Activated naive CD4-positive, alpha-beta T cell treated with anti-CD3 and anti-CD28 coated beads for 36 hours (primary cell): ENCODE measurements at regions not wholly inside any gene's neighbourhood (a gene's known extent, or its start where the extent isn't known, plus 50 kb on each side); places are given as distances from the start of the nearest gene placed in this dataset.

ENCODE experiments used
- CTCF ChIA-PET: fragments of 350-600 bp; sonication (Branson Sonifier 250); formaldehyde crosslinking; loops from one replicate; lab custom pipeline; 2021; ENCODE audit warnings: antibody characterized with exemption; lab: Charles Lee
- DNase-seq: peaks from one replicate; pipeline ENCODE4 v3.0.0-alpha.2; 2020
- H3K27ac Mint-ChIP-seq: one replicate; pipeline ENCODE4 v1.8.0; 2021; ENCODE audit warnings: mild to moderate bottlenecking, mixed read lengths
- H3K27me3 Mint-ChIP-seq: one replicate; pipeline ENCODE4 v1.8.0; 2021; ENCODE audit warnings: low read depth, mixed read lengths
- H3K36me3 Mint-ChIP-seq: one replicate; pipeline ENCODE4 v1.8.0; 2021; ENCODE audit warnings: low read depth, mixed read lengths
- H3K4me1 Mint-ChIP-seq: one replicate; pipeline ENCODE4 v1.8.0; 2021; ENCODE audit warnings: low read depth, mixed read lengths
- H3K4me3 Mint-ChIP-seq: one replicate; pipeline ENCODE4 v1.8.0; 2021; ENCODE audit warnings: mild to moderate bottlenecking, moderate library complexity, mixed read lengths
- H3K9me3 Mint-ChIP-seq: one replicate; pipeline ENCODE4 v1.8.0; 2021; ENCODE audit warnings: mixed read lengths
- intact Hi-C: fragments of 100-400 bp; cut with micrococcal nuclease; formaldehyde crosslinking; loops from one replicate; pipeline ENCODE4 v1.15.1; 2023

DNA sequence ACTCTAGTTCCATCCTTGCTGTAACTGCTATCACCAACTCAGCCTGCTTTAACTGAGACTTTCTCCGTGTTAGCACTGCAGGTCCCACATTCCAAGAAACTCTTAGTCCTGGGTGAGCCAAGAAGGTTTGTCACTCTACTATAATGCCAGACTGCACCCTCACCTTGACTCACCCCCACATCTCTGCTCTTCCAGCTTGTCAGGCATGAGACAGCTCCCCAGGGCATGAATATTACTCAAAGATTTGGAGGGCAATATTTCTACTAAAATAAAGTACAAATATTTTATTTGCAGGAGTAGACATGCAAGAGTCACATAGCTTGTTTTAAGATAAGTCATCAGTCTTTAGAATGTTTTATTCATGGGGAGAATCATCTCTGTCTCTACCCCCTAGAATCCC is 110.2 kb downstream of the MATN1 start:
- CTCF ChIA-PET = no interaction called here

GRCh38 chr1:30612536-30613065 is 110.8 kb downstream of the MATN1 start:
- peaks cover 9% of the 10 kb centered on the region for H3K27me3 Mint-ChIP-seq
- no peak overlapping the region for H3K27ac Mint-ChIP-seq
- intact Hi-C loops = no loop called here
- no peak for DNase-seq
- H3K36me3 Mint-ChIP-seq = no peaks in the 10 kb centered on the region
- H3K4me1 Mint-ChIP-seq = no peaks in the 10 kb centered on the region
- CTCF ChIA-PET = no interaction called here
- no peak overlapping the region for H3K4me3 Mint-ChIP-seq
- H3K9me3 Mint-ChIP-seq = no peaks in the 10 kb centered on the region

More for the DNA sequence above, 110.2 kb downstream of the MATN1 start:
- Mint-ChIP-seq H3K36me3 (no peaks in the 10 kb centered on the region), H3K27ac (no peak overlapping the region), H3K4me1 (peaks cover 2% of the 10 kb centered on the region), H3K4me3 (no peak overlapping the region), H3K27me3 (peaks cover 8% of the 10 kb centered on the region), H3K9me3 (no peaks in the 10 kb centered on the region)
- DNase-seq = no peak
- intact Hi-C loops = no loop called here

GRCh38 chr1:30611741-30612309 is 111.6 kb downstream of the MATN1 start:
- no peaks in the 10 kb centered on the region for H3K36me3 Mint-ChIP-seq
- H3K4me1 Mint-ChIP-seq = no peaks in the 10 kb centered on the region
- DNase-seq = no peak
- peaks cover 12% of the 10 kb centered on the region for H3K27me3 Mint-ChIP-seq
- H3K9me3 Mint-ChIP-seq = no peaks in the 10 kb centered on the region
- intact Hi-C loops = no loop called here
- H3K27ac Mint-ChIP-seq = no peak overlapping the region
- no peak overlapping the region for H3K4me3 Mint-ChIP-seq
- CTCF ChIA-PET = no interaction called here

DNA sequence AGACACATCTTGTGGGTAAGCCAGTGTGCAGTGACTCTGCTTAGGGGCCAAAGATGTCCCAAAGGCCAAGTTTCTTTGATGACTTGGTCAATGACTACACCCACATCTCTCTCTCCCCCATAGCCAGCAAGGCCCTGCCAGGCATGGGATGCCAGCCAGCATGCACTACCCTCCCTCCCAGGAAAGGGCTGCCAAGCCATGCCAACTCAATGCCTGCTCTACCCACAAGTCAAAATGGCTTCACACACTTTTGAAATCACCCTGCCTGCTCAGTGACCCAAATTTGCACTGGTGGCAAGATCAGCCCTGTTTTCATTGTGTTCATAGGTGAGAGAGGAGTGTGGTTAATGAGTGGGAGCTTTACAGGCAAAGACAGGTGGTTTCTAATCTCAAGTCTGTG is 112.5 kb downstream of the MATN1 start:
- Mint-ChIP-seq H3K27me3 (peaks cover 12% of the 10 kb centered on the region), H3K9me3 (no peaks in the 10 kb centered on the region), H3K4me3 (no peak overlapping the region), H3K27ac (no peak overlapping the region), H3K4me1 (no peaks in the 10 kb centered on the region), H3K36me3 (no peaks in the 10 kb centered on the region)
- CTCF ChIA-PET = no interaction called here
- no peak for DNase-seq
- intact Hi-C loops = no loop called here

GRCh38 chr1:30609999-30610345 is 113.4 kb downstream of the MATN1 start:
- H3K36me3 Mint-ChIP-seq = no peaks in the 10 kb centered on the region
- no peak overlapping the region for H3K27ac Mint-ChIP-seq
- H3K9me3 Mint-ChIP-seq = no peaks in the 10 kb centered on the region
- no peaks in the 10 kb centered on the region for H3K4me1 Mint-ChIP-seq
- CTCF ChIA-PET = no interaction called here
- intact Hi-C loops = no loop called here
- DNase-seq = no peak
- no peak overlapping the region for H3K4me3 Mint-ChIP-seq
- peaks cover 12% of the 10 kb centered on the region for H3K27me3 Mint-ChIP-seq

GRCh38 chr1:30609336-30609998 is 113.9 kb downstream of the MATN1 start:
- peaks cover 12% of the 10 kb centered on the region for H3K27me3 Mint-ChIP-seq
- no peaks in the 10 kb centered on the region for H3K9me3 Mint-ChIP-seq
- H3K4me3 Mint-ChIP-seq = no peak overlapping the region
- CTCF ChIA-PET = interaction anchor here (1.1 kb wide), 1 partner anchor 11 kb away, joined by 5 read pairs; no protein-coding TSS in a partner anchor
- H3K27ac Mint-ChIP-seq = no peak overlapping the region
- DNase-seq = no peak
- H3K36me3 Mint-ChIP-seq = no peaks in the 10 kb centered on the region
- no peaks in the 10 kb centered on the region for H3K4me1 Mint-ChIP-seq
- intact Hi-C loops = no loop called here

DNA sequence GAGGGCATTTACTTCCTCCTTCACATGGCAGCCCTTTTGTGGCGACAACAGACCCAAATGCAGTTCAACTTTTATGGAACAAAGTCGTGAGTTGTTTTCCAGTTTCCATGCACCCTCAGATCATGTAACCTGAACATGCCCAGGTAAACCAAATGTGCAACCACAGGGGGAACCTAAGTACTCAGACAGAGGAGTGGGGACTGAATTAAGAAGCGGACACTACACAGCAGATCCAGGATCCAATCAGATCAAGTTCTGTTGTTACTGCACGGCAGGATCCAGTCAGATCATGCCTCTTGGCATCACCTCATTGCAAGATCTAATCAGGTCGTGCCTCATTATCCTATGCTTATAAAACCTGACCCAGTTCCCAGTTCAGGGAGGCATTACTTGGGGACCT is 115.7 kb downstream of the MATN1 start:
- Mint-ChIP-seq H3K4me3 (no peak overlapping the region), H3K27ac (no peak overlapping the region), H3K9me3 (no peaks in the 10 kb centered on the region)

DNA sequence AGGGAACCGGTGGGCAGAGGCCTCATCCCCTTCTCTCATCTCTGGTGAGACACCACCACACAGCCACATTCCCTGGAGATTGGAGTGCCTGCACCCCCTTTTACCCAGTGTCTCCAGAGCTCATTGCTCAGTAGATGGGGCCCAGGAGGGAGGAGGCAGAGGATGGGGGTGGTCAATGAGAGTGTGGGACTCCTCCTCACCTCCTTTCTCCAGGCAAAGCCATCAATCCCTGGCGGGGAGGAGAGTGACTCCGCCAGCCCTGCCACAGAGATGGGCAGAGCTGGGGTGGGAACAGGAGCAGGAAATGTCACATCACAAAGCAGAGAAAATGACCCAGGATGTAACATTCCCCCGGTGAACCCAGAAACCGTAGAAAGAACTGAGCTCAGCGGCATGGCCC is 117.2 kb downstream of the MATN1 start:
- no peaks in the 10 kb centered on the region for H3K4me1 Mint-ChIP-seq

More for the DNA sequence above, 115.7 kb downstream of the MATN1 start:
- Mint-ChIP-seq H3K27me3 (peaks cover 10% of the 10 kb centered on the region), H3K36me3 (no peaks in the 10 kb centered on the region), H3K4me1 (no peaks in the 10 kb centered on the region)
- intact Hi-C loops = no loop called here
- CTCF ChIA-PET = no interaction called here
- DNase-seq = no peak

DNA sequence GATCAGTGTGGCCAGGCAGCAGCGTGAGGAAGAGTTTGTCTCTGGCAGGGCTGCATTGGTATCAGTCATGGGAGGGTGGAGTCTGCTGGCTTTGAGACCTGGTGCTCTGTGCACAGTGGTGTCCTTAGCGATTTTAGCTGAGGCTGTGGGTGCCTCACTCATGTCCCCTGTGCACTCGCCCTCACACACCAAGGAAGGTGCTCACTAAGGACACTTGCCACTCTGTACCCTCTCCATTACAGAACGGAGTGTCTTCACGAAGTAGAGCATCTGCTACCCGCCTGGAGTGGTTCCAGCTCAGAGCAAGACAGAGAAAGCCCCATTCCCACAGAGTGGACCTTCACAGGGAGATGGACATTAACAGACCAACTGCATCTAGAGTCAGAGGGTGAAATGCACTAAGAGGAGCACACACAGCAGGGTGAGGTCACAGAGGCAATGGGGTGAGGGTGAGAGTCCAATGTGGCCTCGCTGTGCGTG is 117.9 kb downstream of the MATN1 start:
- no peaks in the 10 kb centered on the region for H3K36me3 Mint-ChIP-seq
- no peak overlapping the region for H3K27ac Mint-ChIP-seq
- no peaks in the 10 kb centered on the region for H3K9me3 Mint-ChIP-seq
- H3K27me3 Mint-ChIP-seq = peaks cover 9% of the 10 kb centered on the region
- no peak for DNase-seq
- CTCF ChIA-PET = no interaction called here
- H3K4me1 Mint-ChIP-seq = no peaks in the 10 kb centered on the region
- H3K4me3 Mint-ChIP-seq = no peak overlapping the region
- intact Hi-C loops = no loop called here

More for the DNA sequence above, 117.2 kb downstream of the MATN1 start:
- H3K36me3 Mint-ChIP-seq = no peaks in the 10 kb centered on the region
- peaks cover 10% of the 10 kb centered on the region for H3K27me3 Mint-ChIP-seq
- no peak overlapping the region for H3K4me3 Mint-ChIP-seq
- no peaks in the 10 kb centered on the region for H3K9me3 Mint-ChIP-seq
- no peak for DNase-seq
- no peak overlapping the region for H3K27ac Mint-ChIP-seq
- intact Hi-C loops = no loop called here
- CTCF ChIA-PET = no interaction called here

GRCh38 chr1:30604801-30605440 is 118.5 kb downstream of the MATN1 start:
- Mint-ChIP-seq H3K27me3 (peaks cover 6% of the 10 kb centered on the region), H3K4me3 (no peak overlapping the region), H3K9me3 (no peaks in the 10 kb centered on the region), H3K4me1 (no peaks in the 10 kb centered on the region), H3K27ac (no peak overlapping the region), H3K36me3 (no peaks in the 10 kb centered on the region)
- DNase-seq = no peak
- CTCF ChIA-PET = no interaction called here
- intact Hi-C loops = no loop called here

DNA sequence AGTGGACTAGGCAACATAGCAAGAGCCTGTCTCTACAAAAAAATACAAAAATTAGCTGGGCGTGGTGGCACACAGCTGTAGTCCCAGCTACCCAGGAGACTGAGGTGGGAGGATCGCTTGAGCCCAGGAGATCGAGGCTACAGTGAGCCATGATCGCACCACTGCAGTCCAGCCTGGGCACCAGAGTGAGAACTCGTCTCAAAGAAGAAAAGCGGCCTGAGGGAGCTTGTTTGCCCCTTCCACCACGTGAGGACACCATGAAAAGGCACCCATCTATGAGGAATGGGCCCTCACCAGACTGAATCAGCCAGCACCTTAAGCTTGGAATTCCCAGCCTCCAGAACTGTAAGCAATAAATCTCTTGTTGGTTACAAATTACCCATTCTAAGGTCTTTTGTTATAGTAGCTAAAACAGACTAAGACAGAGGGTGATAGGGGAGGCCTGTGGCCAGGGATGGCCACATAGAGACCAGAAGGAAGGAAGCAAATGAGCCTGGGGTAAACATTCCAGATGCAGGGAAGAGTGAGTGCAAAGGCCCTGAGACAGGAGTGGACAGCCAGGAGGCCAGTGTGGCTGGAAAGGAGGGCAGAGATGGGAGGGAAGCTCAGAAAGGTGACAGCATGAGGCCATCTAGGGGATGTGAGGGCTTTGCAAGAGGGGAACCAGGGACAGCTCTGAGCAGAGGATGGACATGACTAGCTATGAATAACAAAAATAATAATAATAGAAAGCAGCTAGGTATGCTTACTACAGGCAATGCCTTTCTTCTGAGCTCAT is 120.1 kb downstream of the MATN1 start:
- Mint-ChIP-seq H3K9me3 (no peaks in the 10 kb centered on the region), H3K4me1 (no peaks in the 10 kb centered on the region), H3K27ac (no peak overlapping the region), H3K4me3 (no peak overlapping the region), H3K36me3 (no peaks in the 10 kb centered on the region), H3K27me3 (peaks cover 4% of the 10 kb centered on the region)
- intact Hi-C loops = no loop called here
- CTCF ChIA-PET = no interaction called here
- DNase-seq = no peak

- Mint-ChIP-seq H3K27ac (no peak overlapping the region), H3K27me3 (peaks cover 3% of the 10 kb centered on the region), H3K4me3 (no peak overlapping the region), H3K9me3 (no peaks in the 10 kb centered on the region), H3K36me3 (no peaks in the 10 kb centered on the region), H3K4me1 (no peaks in the 10 kb centered on the region)
- no peak for DNase-seq
- intact Hi-C loops = no loop called here
- CTCF ChIA-PET = no interaction called here
Measured at GRCh38 chr1:30601316-30602085, 121.9 kb downstream of the MATN1 start.
